ENCODE measurements at regions not wholly inside any gene's neighbourhood (a gene's known extent, or its start where the extent isn't known, plus 50 kb on each side); places are given as distances from the start of the nearest gene placed in this dataset.
"Not testable (repeated sequence)": the region's sequence is repeated elsewhere in the genome, so short reads cannot be mapped to it uniquely, and the experiment has no call there.

DNA sequence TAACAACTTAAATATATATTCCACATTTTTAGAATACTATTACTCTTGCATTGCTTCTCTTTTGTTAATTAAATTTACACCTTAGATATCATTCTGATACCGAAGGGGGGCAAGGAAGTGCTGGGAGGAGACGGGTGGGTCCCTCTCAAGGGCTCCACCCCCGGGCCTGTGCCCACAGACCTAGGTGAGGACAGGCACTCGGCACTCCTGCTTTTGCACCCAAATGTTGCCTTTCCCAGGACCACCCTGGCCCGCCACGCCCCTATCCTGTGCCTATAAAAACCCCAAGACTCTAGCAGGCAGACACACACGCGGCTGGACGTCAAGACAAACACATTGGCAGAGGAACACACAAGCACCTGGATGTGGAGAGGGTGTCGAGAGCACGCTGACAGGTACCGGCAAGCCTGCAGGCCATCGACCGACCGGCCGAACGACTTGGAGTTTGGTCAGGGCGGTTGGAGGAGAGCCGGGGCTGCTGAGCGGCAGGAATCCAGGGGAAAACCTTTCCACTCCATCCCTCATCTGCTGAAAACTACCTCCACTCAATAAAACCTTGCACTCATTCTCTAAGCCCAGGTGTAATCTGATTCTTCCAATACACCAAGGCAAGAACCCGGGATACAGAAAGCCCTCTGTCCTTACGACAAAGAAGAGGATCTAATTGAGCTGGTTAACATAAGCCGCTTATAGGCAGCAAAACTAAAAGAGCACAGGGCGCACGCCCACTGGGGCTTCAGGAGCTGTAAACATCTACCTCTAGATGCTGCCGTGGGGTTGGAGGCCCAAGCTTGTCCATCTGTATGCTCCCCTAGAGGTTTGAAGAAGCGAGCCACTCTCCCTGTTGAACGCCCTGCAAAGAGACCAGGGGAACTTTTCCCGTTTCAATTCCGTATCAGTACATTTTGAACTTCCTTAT lies 197.4 kb upstream of the PRSS16 start:
- DNase-seq (ENCODE audit: low read depth in 2 of 3, low spot score in 1 of 3) = no peak

- DNase-seq (ENCODE audit: low read depth in 2 of 3, low spot score in 1 of 3) = not testable (repeated sequence)
Observed at GRCh38 chr6:27052082-27052730, 195.3 kb upstream of the PRSS16 start.

- DNase-seq (ENCODE audit: low read depth in 2 of 3, low spot score in 1 of 3) = no peak
Observed at GRCh38 chr6:27052731-27053082, 194.8 kb upstream of the PRSS16 start.

GRCh38 chr6:27053738-27054137 lies 193.8 kb upstream of the PRSS16 start:
- DNase-seq (ENCODE audit: low read depth in 2 of 3, low spot score in 1 of 3) = no peak

GRCh38 chr6:27056615-27057014 lies 190.9 kb upstream of the PRSS16 start:
- DNase-seq (ENCODE audit: low read depth in 2 of 3, low spot score in 1 of 3) = no peak

DNA sequence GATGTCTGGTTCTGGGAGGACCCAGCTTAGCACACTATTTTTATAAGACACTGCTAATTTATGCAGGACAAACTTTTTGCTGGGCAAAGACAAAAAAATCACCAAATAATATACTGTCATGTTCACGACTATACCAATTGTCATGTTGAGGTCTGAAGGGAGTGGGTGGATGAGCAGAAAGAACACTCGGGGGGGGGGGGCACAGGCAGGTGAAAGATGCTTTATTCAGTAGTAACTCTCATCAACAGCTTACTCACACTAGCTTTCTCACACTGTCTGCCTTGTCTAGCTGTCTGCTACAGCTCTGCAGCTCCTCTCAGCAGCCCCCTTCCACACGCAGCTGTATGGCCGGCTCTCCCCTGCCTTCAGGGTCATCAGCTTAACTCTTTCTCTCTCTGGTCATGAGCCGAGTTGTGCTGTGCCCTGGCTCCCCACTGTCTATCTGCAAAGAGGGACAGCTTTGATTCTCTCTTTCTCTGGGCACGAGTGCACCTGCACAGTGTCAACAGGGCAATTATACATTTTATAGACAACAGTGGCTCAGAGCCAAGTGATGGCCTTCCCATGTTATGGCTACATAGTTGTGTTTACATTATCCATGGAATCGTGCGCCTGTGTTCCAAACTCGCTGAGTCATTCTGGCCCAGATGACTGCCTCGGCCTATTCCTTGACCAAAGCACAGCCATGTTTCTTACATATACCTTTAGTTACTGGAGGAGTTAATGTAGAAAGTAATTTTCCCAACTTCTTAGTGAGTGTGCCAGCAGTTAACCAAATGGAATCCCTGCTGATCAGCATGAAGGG lies 187.7 kb upstream of the PRSS16 start:
- no peak for DNase-seq (ENCODE audit: low read depth in 2 of 3, low spot score in 1 of 3)

GRCh38 chr6:27061235-27061993 lies 186.1 kb upstream of the PRSS16 start:
- no peak for DNase-seq (ENCODE audit: low read depth in 2 of 3, low spot score in 1 of 3)

- DNase-seq (ENCODE audit: low read depth in 2 of 3, low spot score in 1 of 3) = no peak
Observed at GRCh38 chr6:27062755-27063154, 184.7 kb upstream of the PRSS16 start.

DNA sequence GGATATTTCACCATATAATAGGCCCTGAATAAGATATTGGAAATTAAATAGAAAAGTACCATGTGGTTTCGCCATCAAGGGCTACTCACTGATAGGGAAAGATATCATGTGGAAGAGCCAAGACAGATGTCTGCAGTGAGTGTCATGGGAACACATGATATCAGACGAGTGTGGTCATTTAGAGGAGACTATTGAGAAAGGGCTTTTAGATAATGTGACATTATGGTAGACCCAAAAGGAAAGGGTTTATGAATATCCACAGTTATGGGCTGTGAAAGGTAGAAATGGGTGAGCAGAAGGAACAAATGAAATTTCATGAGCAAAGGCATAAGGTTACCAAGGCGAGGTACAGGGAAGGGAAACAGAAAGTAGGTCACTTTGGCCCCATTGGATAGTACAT lies 182.3 kb upstream of the PRSS16 start:
- no peak for DNase-seq (ENCODE audit: low read depth in 2 of 3, low spot score in 1 of 3)

DNA sequence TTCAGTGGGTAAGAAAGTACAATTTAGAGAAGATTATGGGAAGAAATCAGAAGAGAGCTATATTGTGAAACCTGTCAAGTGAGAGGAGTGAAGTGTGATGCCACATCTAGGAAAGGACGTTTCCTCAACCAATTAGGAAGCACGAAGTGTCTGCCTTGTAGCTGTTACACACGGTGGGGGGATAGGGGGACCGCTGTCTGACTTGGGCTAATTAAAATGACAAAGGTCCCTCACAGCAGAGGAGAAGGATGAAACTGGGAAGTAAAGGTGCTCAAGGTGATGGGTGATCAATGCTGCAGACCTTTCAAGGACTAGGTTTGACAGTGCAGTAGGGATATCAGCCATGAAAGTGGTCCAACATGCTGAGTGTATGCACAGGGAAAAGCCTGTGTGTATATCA lies 181.1 kb upstream of the PRSS16 start:
- DNase-seq (ENCODE audit: low read depth in 2 of 3, low spot score in 1 of 3) = no peak

DNA sequence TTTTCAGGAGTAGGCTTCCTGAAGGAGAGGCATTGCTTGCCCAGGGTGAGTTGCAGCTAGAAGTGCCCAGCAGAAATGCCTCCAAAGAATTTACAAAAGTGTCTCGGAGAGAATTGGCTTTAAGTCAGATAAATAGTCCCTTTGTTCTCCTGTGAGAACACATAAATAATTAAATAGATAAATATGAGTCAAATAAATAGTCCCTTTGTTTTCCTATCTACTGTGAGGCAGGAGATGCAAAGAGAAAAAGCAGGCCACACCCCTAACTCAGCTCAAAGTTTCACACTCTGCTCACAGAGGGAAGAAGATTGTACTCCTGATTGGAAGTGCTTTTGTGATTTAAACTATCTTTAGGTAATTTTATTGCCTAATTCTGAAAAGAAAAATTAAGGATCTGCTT lies 180.7 kb upstream of the PRSS16 start:
- DNase-seq (ENCODE audit: low read depth in 2 of 3, low spot score in 1 of 3) = no peak

GRCh38 chr6:27073441-27073840 lies 174.1 kb upstream of the PRSS16 start:
- no peak for DNase-seq (ENCODE audit: low read depth in 2 of 3, low spot score in 1 of 3)

DNA sequence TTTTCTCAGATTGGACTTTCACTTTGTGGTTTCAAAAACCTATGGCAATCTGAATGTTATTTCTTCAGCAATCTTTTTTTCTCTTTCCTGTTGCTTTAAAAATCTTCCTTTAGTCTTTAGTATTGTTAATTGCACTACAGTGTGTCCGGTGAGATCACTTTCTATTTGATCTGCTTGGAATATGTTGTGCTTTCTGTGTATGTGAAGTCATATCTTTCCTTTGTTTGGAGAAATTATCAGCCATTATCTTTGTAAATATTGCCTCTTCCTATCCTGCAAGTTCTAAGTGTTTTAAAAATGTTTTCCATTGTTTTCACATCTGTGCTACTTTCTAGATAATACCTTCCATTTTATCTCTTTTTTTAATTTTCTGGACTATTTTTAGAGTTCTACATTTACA lies 171.4 kb upstream of the PRSS16 start:
- no peak for DNase-seq (ENCODE audit: low read depth in 2 of 3, low spot score in 1 of 3)

GRCh38 chr6:27078734-27079357 lies 168.7 kb upstream of the PRSS16 start:
- DNase-seq (ENCODE audit: low read depth in 2 of 3, low spot score in 1 of 3) = peak in 2 of 3 donors; percentile 18 to 35

GRCh38 chr6:27081188-27081587 lies 166.3 kb upstream of the PRSS16 start:
- no peak for DNase-seq (ENCODE audit: low read depth in 2 of 3, low spot score in 1 of 3)

DNA sequence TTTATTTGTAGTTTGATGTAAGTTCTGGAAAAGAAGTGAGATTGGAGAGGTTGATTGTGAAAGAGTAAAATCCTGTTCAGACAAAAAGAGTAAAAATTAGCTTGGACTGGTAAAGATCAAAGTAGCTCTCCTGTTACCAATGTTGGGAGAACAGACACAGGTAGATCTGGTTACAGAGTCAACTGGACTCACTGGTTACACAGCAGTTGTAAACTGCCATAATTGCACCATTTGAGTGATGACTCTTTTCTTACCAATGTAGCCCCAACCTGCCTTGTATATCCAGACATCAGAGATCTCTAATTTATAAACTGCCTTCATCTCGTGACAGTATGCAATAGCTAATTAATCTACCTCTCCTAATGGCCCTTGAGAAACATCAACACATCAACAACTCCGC lies 165.6 kb upstream of the PRSS16 start:
- DNase-seq (ENCODE audit: low read depth in 2 of 3, low spot score in 1 of 3) = no peak

DNA sequence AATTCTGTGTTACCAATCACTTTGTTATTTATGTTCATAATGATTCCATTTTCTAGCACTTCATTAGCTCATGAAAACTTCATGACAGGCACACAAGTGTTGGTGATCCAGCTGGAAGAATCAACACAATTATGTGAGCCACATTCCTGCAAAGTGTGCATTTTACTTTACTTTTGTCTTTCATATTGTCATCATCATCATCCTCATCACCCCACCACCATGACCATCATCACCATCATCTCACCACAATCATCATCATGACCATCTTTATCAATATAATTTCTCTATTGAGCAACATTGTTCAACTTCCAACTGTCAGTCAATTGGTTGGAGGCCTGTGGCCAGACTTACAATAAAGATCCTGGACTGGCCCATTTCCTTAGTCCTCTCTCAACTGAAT lies 159.4 kb upstream of the PRSS16 start:
- no peak for DNase-seq (ENCODE audit: low read depth in 2 of 3, low spot score in 1 of 3)

- DNase-seq (ENCODE audit: low read depth in 2 of 3, low spot score in 1 of 3) = peak; percentile 27 to 37 (median 36)
Observed at GRCh38 chr6:27091661-27092315, 155.7 kb upstream of the PRSS16 start.

- no peak for DNase-seq (ENCODE audit: low read depth in 2 of 3, low spot score in 1 of 3)
Observed at GRCh38 chr6:27092316-27092692, 155.2 kb upstream of the PRSS16 start.

DNA sequence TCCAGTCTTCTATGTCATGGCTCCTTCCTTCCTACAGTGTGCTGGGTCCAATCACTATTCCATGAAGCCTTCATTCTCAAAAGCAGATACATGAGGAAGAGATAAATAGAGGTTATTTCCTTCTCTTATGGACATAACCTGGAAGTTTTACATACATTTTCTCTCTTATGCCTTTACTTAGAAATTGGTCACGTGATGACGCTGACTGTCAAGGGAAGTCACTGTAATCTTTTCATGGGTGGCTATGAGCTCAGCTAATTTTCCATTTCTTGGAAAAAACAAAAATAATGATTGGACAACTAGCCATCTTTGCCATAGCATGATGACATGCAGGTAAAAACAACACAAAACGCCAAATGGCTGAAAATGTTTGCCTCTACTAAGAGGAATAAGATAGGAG lies 151.6 kb upstream of the PRSS16 start:
- no peak for DNase-seq (ENCODE audit: low read depth in 2 of 3, low spot score in 1 of 3)
